ENCODE measurements at regions not wholly inside any gene's neighbourhood (a gene's known extent, or its start where the extent isn't known, plus 50 kb on each side); places are given as distances from the start of the nearest gene placed in this dataset.
"Not testable (repeated sequence)": the region's sequence is repeated elsewhere in the genome, so short reads cannot be mapped to it uniquely, and the experiment has no call there.

GRCh38 chr3:156036258-156037053, 83.9 kb upstream of the KCNAB1 start:
- Histone ChIP-seq H3K27me3 (ENCODE audit: low read depth) (0 out of 2 replicates have a peak, but pooled peaks cover 3% of the 10 kb centered on the region), H3K9me3 (no peaks in the 10 kb centered on the region), H3K36me3 (replicated peaks) (no peaks in the 10 kb centered on the region), H3K4me1 (no peaks in the 10 kb centered on the region), H3K4me3 (no peak overlapping the region)
- DNase-seq (ENCODE audit: low spot score in 2 of 2), result no peak
- in situ Hi-C loops (cut with MboI; ENCODE audit: low sequenced_read_pairs), result no loop called here

- Histone ChIP-seq H3K36me3 (replicated peaks) (no peaks in the 10 kb centered on the region), H3K4me3 (no peak overlapping the region), H3K27me3 (ENCODE audit: low read depth) (0 out of 2 replicates have a peak, but pooled peaks cover 3% of the 10 kb centered on the region), H3K9me3 (no peaks in the 10 kb centered on the region), H3K4me1 (no peaks in the 10 kb centered on the region)
- in situ Hi-C loops (cut with MboI; ENCODE audit: low sequenced_read_pairs), result no loop called here
- no peak for DNase-seq (ENCODE audit: low spot score in 2 of 2)
Observed at GRCh38 chr3:156037356-156037755, 83.0 kb upstream of the KCNAB1 start.

GRCh38 chr3:156038869-156039268, 81.5 kb upstream of the KCNAB1 start:
- Histone ChIP-seq H3K36me3 (replicated peaks) (no peaks in the 10 kb centered on the region), H3K9me3 (no peaks in the 10 kb centered on the region), H3K4me3 (no peak overlapping the region), H3K27me3 (ENCODE audit: low read depth) (0 out of 2 replicates have a peak, but pooled peaks cover 3% of the 10 kb centered on the region), H3K4me1 (no peaks in the 10 kb centered on the region)
- DNase-seq (ENCODE audit: low spot score in 2 of 2), result no peak
- in situ Hi-C loops (cut with MboI; ENCODE audit: low sequenced_read_pairs), result no loop called here

GRCh38 chr3:156040041-156040440, 80.3 kb upstream of the KCNAB1 start:
- Histone ChIP-seq H3K4me3 (no peak overlapping the region), H3K4me1 (peaks cover 3% of the 10 kb centered on the region), H3K27me3 (ENCODE audit: low read depth) (0 out of 2 replicates have a peak, but pooled peaks cover 3% of the 10 kb centered on the region), H3K36me3 (replicated peaks) (no peaks in the 10 kb centered on the region), H3K9me3 (no peaks in the 10 kb centered on the region)
- in situ Hi-C loops (cut with MboI; ENCODE audit: low sequenced_read_pairs), result no loop called here
- no peak for DNase-seq (ENCODE audit: low spot score in 2 of 2)

GRCh38 chr3:156041216-156041841, 79.0 kb upstream of the KCNAB1 start:
- not testable (repeated sequence) for DNase-seq (ENCODE audit: low spot score in 2 of 2)

GRCh38 chr3:156041856-156042255, 78.5 kb upstream of the KCNAB1 start:
- in situ Hi-C loops (cut with MboI; ENCODE audit: low sequenced_read_pairs); DNase-seq (ENCODE audit: low spot score in 2 of 2); H3K36me3 ChIP-seq (replicated peaks): not testable (repeated sequence)

More at GRCh38 chr3:156041216-156041841, 79.0 kb upstream of the KCNAB1 start:
- H3K4me3 ChIP-seq; H3K27me3 ChIP-seq (ENCODE audit: low read depth); in situ Hi-C loops (cut with MboI; ENCODE audit: low sequenced_read_pairs); H3K9me3 ChIP-seq; H3K36me3 ChIP-seq (replicated peaks): not testable (repeated sequence)
- peaks cover 14% of the 10 kb centered on the region for H3K4me1 ChIP-seq

GRCh38 chr3:156043832-156044633, 76.3 kb upstream of the KCNAB1 start:
- in situ Hi-C loops (cut with MboI; ENCODE audit: low sequenced_read_pairs); H3K36me3 ChIP-seq (replicated peaks); H3K4me3 ChIP-seq; H3K9me3 ChIP-seq; H3K27me3 ChIP-seq (ENCODE audit: low read depth): not testable (repeated sequence)
- peak in 1 of 2 experiments; percentile 73 for DNase-seq (ENCODE audit: low spot score in 2 of 2)
- H3K4me1 ChIP-seq, result peaks cover 14% of the 10 kb centered on the region

More at GRCh38 chr3:156041856-156042255, 78.5 kb upstream of the KCNAB1 start:
- H3K9me3 ChIP-seq; H3K27me3 ChIP-seq (ENCODE audit: low read depth); H3K4me3 ChIP-seq: not testable (repeated sequence)
- H3K4me1 ChIP-seq, result peaks cover 14% of the 10 kb centered on the region

GRCh38 chr3:156044634-156044975, 75.8 kb upstream of the KCNAB1 start:
- Histone ChIP-seq H3K27me3 (ENCODE audit: low read depth) (no peaks in the 10 kb centered on the region), H3K36me3 (replicated peaks) (no peaks in the 10 kb centered on the region), H3K4me1 (peaks cover 14% of the 10 kb centered on the region), H3K4me3 (no peak overlapping the region), H3K9me3 (no peaks in the 10 kb centered on the region)
- in situ Hi-C loops (cut with MboI; ENCODE audit: low sequenced_read_pairs), result no loop called here
- DNase-seq (ENCODE audit: low spot score in 2 of 2), result no peak

GRCh38 chr3:156048483-156048882, 71.9 kb upstream of the KCNAB1 start:
- H3K4me1 ChIP-seq, result peaks cover 14% of the 10 kb centered on the region
- H3K36me3 ChIP-seq (replicated peaks); in situ Hi-C loops (cut with MboI; ENCODE audit: low sequenced_read_pairs); DNase-seq (ENCODE audit: low spot score in 2 of 2); H3K27me3 ChIP-seq (ENCODE audit: low read depth); H3K9me3 ChIP-seq; H3K4me3 ChIP-seq: not testable (repeated sequence)

GRCh38 chr3:156050918-156051317, 69.5 kb upstream of the KCNAB1 start:
- H3K4me3 ChIP-seq, result no peak overlapping the region
- peaks cover 4% of the 10 kb centered on the region; the same call in 1 of the 2 replicates for H3K4me1 ChIP-seq
- H3K36me3 ChIP-seq (replicated peaks), result no peaks in the 10 kb centered on the region
- no peak for DNase-seq (ENCODE audit: low spot score in 2 of 2)
- in situ Hi-C loops (cut with MboI; ENCODE audit: low sequenced_read_pairs), result no loop called here
- no peaks in the 10 kb centered on the region for H3K27me3 ChIP-seq (ENCODE audit: low read depth)
- no peaks in the 10 kb centered on the region for H3K9me3 ChIP-seq

GRCh38 chr3:156051651-156052050, 68.7 kb upstream of the KCNAB1 start:
- DNase-seq (ENCODE audit: low spot score in 2 of 2), result no peak
- Histone ChIP-seq H3K27me3 (ENCODE audit: low read depth) (no peaks in the 10 kb centered on the region), H3K4me1 (no peaks in the 10 kb centered on the region; the same call in 1 of the 2 replicates), H3K4me3 (no peak overlapping the region), H3K9me3 (no peaks in the 10 kb centered on the region), H3K36me3 (replicated peaks) (no peaks in the 10 kb centered on the region)
- in situ Hi-C loops (cut with MboI; ENCODE audit: low sequenced_read_pairs), result no loop called here

GRCh38 chr3:156052115-156052514, 68.3 kb upstream of the KCNAB1 start:
- H3K36me3 ChIP-seq (replicated peaks), result no peaks in the 10 kb centered on the region
- no peaks in the 10 kb centered on the region for H3K4me1 ChIP-seq
- in situ Hi-C loops (cut with MboI; ENCODE audit: low sequenced_read_pairs), result no loop called here
- H3K27me3 ChIP-seq (ENCODE audit: low read depth), result no peaks in the 10 kb centered on the region
- no peak overlapping the region for H3K4me3 ChIP-seq
- DNase-seq (ENCODE audit: low spot score in 2 of 2), result no peak
- H3K9me3 ChIP-seq, result no peaks in the 10 kb centered on the region

- in situ Hi-C loops (cut with MboI; ENCODE audit: low sequenced_read_pairs), result no loop called here
- no peaks in the 10 kb centered on the region for H3K36me3 ChIP-seq (replicated peaks)
- H3K4me1 ChIP-seq, result no peaks in the 10 kb centered on the region
- no peaks in the 10 kb centered on the region for H3K9me3 ChIP-seq
- H3K27me3 ChIP-seq (ENCODE audit: low read depth), result peaks cover 20% of the 10 kb centered on the region
- DNase-seq (ENCODE audit: low spot score in 2 of 2), result no peak
- H3K4me3 ChIP-seq, result no peak overlapping the region
Observed at GRCh38 chr3:156059950-156060501, 60.4 kb upstream of the KCNAB1 start.
